MCF 10A (cell line): ENCODE measurements at regions not wholly inside any gene's neighbourhood (a gene's known extent, or its start where the extent isn't known, plus 50 kb on each side); places are given as distances from the start of the nearest gene placed in this dataset.

Source experiments
- BruUV-seq: library from RNA; stranded (reverse); fragments of 400-500 nt; replicated peaks from 2 replicates; lab custom pipeline; 2021; lab: Mats Ljungman, UMichigan
- CTCF ChIA-PET: fragments of 300-600 bp; sonication (Branson Sonifier 250); formaldehyde crosslinking; extraction: SDS; loops from one replicate; lab custom pipeline; 2021; ENCODE audit warnings: antibody characterized with exemption, inconsistent platforms; lab: Yijun Ruan, JAX
- POLR2A ChIA-PET: fragments of 300-600, 350-650 bp; sonication (Branson Sonifier 250); formaldehyde crosslinking; extraction: SDS; loops from one replicate; lab custom pipeline; 2020; ENCODE audit warnings: antibody characterized with exemption, inconsistent platforms; lab: Yijun Ruan, JAX
- DNase-seq: peaks from one replicate; pipeline ENCODE4 v3.0.0-alpha.2; 2018; ENCODE audit not compliant: unreplicated experiment
- H3K27ac Mint-ChIP-seq: one replicate; pipeline ENCODE4 v1.8.0; 2022; ENCODE audit warnings: mild to moderate bottlenecking, low read depth, mixed read lengths; ENCODE audit not compliant: unreplicated experiment
- H3K27me3 Mint-ChIP-seq: one replicate; pipeline ENCODE4 v1.8.0; 2022; ENCODE audit warnings: mixed read lengths; ENCODE audit not compliant: insufficient read depth, unreplicated experiment
- H3K36me3 Mint-ChIP-seq: one replicate; pipeline ENCODE4 v1.8.0; 2022; ENCODE audit warnings: mild to moderate bottlenecking, moderate library complexity, mixed read lengths; ENCODE audit not compliant: insufficient read depth, unreplicated experiment
- H3K4me1 Mint-ChIP-seq: one replicate; pipeline ENCODE4 v1.8.0; 2022; ENCODE audit warnings: mixed read lengths; ENCODE audit not compliant: insufficient read depth, unreplicated experiment
- H3K4me3 Mint-ChIP-seq: one replicate; pipeline ENCODE4 v1.8.0; 2022; ENCODE audit warnings: mild to moderate bottlenecking, moderate library complexity, mixed read lengths; ENCODE audit not compliant: unreplicated experiment
- H3K9me3 Mint-ChIP-seq: one replicate; pipeline ENCODE4 v1.8.0; 2022; ENCODE audit warnings: mixed read lengths; ENCODE audit not compliant: unreplicated experiment
- CTCF ChIP-seq: fragments of 200-600 bp; IDR thresholded peaks from one replicate; pipeline ENCODE4 v1.8.0; 2022; ENCODE audit warnings: antibody characterized with exemption, mild to moderate bottlenecking; ENCODE audit not compliant: unreplicated experiment
- intact Hi-C: fragments of 100-400 bp; cut with micrococcal nuclease; formaldehyde crosslinking; loops from 2 replicates; pipeline ENCODE4 v1.14.1; 2022

DNA sequence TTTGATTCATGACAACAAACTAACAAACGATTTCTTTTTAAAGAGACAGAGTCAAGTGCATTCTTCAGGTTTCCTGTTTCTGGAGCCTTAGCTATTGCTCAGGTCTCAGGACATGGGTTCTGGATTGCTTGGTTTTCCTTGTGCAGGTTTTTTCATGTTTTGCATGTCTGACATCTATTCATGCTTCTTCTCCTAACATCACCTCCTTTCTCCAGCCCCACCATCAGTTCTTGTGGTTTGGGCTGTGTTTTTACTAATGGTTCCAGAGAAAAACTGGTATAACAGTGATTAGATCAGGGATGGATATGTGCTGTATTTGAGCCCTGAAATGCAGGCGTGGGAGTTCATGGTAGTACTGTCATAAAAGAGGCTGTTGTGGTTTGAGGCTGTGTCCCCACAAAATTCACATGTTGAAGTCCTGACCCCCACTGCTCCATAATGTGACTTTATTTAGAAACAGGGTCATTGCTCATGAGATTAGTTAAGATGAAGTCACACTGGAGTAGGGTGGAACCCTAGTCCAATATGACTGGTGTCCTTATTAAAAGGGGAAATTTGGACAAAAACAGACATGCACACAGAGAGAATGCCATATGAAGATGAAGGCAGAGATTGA, 67.9 kb downstream of the IRX6 start:
- Mint-ChIP-seq H3K27ac (no peak overlapping the region), H3K4me3 (no peak overlapping the region), H3K4me1 (peaks cover 6% of the 10 kb centered on the region), H3K27me3 (no peaks in the 10 kb centered on the region), H3K36me3 (no peaks in the 10 kb centered on the region), H3K9me3 (no peaks in the 10 kb centered on the region)
- no peak for DNase-seq
- no peak for TF ChIP-seq CTCF
- CTCF ChIA-PET, result interaction anchor here (0.9 kb wide), 1 partner anchor 929 kb away, joined by 3 read pairs; no protein-coding TSS in a partner anchor
- BruUV-seq, result no TSS peak
- POLR2A ChIA-PET, result interaction anchor here (1.0 to 1.3 kb wide), 2 partner anchors 12 to 26 kb away, joined by 3 to 5 read pairs; no protein-coding TSS in a partner anchor
- intact Hi-C loops, result no loop called here

- H3K27me3 Mint-ChIP-seq, result no peaks in the 10 kb centered on the region
- ChIA-PET POLR2A (no interaction called here), CTCF (interaction anchor here (0.9 kb wide), 1 partner anchor 928 kb away, joined by 3 read pairs; no protein-coding TSS in a partner anchor)
- no peaks in the 10 kb centered on the region for H3K36me3 Mint-ChIP-seq
- no TSS peak for BruUV-seq
- H3K27ac Mint-ChIP-seq, result no peak overlapping the region
- peaks cover 6% of the 10 kb centered on the region for H3K4me1 Mint-ChIP-seq
- TF ChIP-seq CTCF, result no peak
- intact Hi-C loops, result no loop called here
- no peak for DNase-seq
- no peaks in the 10 kb centered on the region for H3K9me3 Mint-ChIP-seq
- H3K4me3 Mint-ChIP-seq, result no peak overlapping the region
Measured at GRCh38 chr16:55392701-55393100, 68.7 kb downstream of the IRX6 start.

- no peak overlapping the region for H3K27ac Mint-ChIP-seq
- TF ChIP-seq CTCF, result no peak
- H3K4me3 Mint-ChIP-seq, result no peak overlapping the region
- no peaks in the 10 kb centered on the region for H3K36me3 Mint-ChIP-seq
- H3K9me3 Mint-ChIP-seq, result no peaks in the 10 kb centered on the region
- no peak for DNase-seq
- no peaks in the 10 kb centered on the region for H3K27me3 Mint-ChIP-seq
- BruUV-seq, result no TSS peak
- ChIA-PET CTCF (interaction anchor here (0.7 kb wide), 1 partner anchor 994 kb away, joined by 3 read pairs; no protein-coding TSS in a partner anchor), POLR2A (no interaction called here)
- peaks cover 6% of the 10 kb centered on the region for H3K4me1 Mint-ChIP-seq
- intact Hi-C loops, result no loop called here
Measured at GRCh38 chr16:55393991-55394390, 70.0 kb downstream of the IRX6 start.

DNA sequence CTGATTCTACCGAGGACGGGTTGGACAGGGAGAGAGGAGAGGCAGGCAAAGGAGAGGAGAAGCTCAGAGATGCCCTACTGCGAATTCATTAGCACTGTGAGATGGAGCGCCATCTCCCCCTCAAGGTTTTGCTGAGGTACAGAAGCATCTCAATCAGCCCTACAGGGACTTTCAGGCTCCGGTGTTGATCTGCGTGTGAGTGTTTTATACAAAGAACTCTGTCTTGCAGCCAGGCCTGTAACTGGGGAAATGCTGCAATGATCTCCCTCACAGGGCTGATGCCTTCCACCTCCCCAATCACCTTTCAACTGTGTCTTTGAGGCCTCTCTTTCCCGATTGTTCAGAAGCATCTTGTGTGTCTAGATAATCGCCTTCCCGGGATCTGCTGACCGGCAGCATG, 74.8 kb downstream of the IRX6 start:
- no peaks in the 10 kb centered on the region for H3K36me3 Mint-ChIP-seq
- no peaks in the 10 kb centered on the region for H3K4me1 Mint-ChIP-seq
- CTCF ChIA-PET, result no interaction called here
- POLR2A ChIA-PET, result interaction anchor here (0.6 to 1.0 kb wide), 2 partner anchors 11 to 169 kb away, joined by 4 read pairs; no protein-coding TSS in a partner anchor
- no peaks in the 10 kb centered on the region for H3K9me3 Mint-ChIP-seq
- H3K27me3 Mint-ChIP-seq, result peaks cover 24% of the 10 kb centered on the region
- no peak for DNase-seq
- TF ChIP-seq CTCF, result no peak
- no TSS peak for BruUV-seq
- intact Hi-C loops, result no loop called here
- H3K27ac Mint-ChIP-seq, result no peak overlapping the region
- no peak overlapping the region for H3K4me3 Mint-ChIP-seq
